ENCODE measurements at regions not wholly inside any gene's neighbourhood (a gene's known extent, or its start where the extent isn't known, plus 50 kb on each side); places are given as distances from the start of the nearest gene placed in this dataset.

GRCh38 chr11:31875866-31876560, 64.9 kb upstream of the PAX6 start:
- Histone ChIP-seq H3K4me1 (ENCODE audit: insufficient read depth, low read length, poor library complexity, severe bottlenecking) (no peaks in the 10 kb centered on the region), H3K4me3 (ENCODE audit: low read depth, low read length, poor library complexity, severe bottlenecking) (no peak overlapping the region), H3K9me3 (ENCODE audit: low read depth, low read length, poor library complexity, severe bottlenecking) (no peaks in the 10 kb centered on the region), H3K36me3 (ENCODE audit: insufficient read depth, low read length, poor library complexity, severe bottlenecking) (no peaks in the 10 kb centered on the region), H3K27ac (ENCODE audit: low read depth, low read length, poor library complexity, severe bottlenecking) (no peak overlapping the region), H3K27me3 (replicated peaks; ENCODE audit: insufficient read depth, low read depth, low read length, poor library complexity) (peaks cover 82% of the 10 kb centered on the region)
- POLR2A ChIA-PET (ENCODE audit: low non-redundant PET), result no interaction called here
- no peak for DNase-seq (ENCODE audit: low spot score)
- intact Hi-C loops (cut with micrococcal nuclease; ENCODE audit: unreplicated experiment), result loop anchor here (10.0 kb wide), 1 partner anchor 299 kb away; no protein-coding TSS in a partner anchor
- TF ChIP-seq CTCF (conservative IDR thresholded peaks at IDR 0.05; ENCODE audit: low read depth, low read length), result no peak
- no TSS peak for BruUV-seq (replicated peaks)
- CTCF ChIA-PET, result no interaction called here

DNA sequence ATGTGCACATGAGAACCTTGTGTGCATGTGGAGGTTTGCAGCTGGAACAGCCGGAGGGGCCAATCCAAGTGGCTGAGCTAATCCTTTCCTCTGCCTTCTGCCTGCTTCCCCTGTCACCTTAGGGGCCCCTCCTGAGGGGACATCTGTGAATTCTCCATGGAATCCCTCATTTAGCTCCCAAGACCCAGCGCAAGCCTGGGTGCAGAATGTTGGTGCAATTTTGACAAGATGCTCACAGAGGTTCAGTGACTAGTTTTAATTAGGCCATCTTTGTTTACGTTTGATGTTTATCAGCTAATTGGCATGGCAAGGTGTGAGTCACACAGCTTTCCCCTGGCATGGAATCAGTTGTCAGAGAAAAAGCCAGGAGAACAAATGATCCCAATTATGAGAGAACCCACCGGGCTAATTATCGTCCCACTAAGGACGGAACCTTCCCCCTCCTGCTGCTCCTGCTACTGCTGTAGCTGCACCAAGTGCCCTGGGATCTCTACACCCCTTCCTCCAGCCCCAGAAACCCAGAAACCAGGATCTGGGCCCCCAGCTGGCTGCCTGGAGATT, 63.6 kb upstream of the PAX6 start:
- intact Hi-C loops (cut with micrococcal nuclease; ENCODE audit: unreplicated experiment), result loop anchor here (5.0 to 10.0 kb wide), 2 partner anchors 300 to 912 kb away; no protein-coding TSS in a partner anchor
- ChIA-PET POLR2A (ENCODE audit: low non-redundant PET) (no interaction called here), CTCF (no interaction called here)
- Histone ChIP-seq H3K27ac (ENCODE audit: low read depth, low read length, poor library complexity, severe bottlenecking) (no peak overlapping the region), H3K4me3 (ENCODE audit: low read depth, low read length, poor library complexity, severe bottlenecking) (no peak overlapping the region), H3K9me3 (ENCODE audit: low read depth, low read length, poor library complexity, severe bottlenecking) (no peaks in the 10 kb centered on the region), H3K27me3 (replicated peaks; ENCODE audit: insufficient read depth, low read depth, low read length, poor library complexity) (peaks cover 79% of the 10 kb centered on the region), H3K4me1 (ENCODE audit: insufficient read depth, low read length, poor library complexity, severe bottlenecking) (no peaks in the 10 kb centered on the region), H3K36me3 (ENCODE audit: insufficient read depth, low read length, poor library complexity, severe bottlenecking) (no peaks in the 10 kb centered on the region)
- TF ChIP-seq EZH2 (IDR thresholded peaks at IDR 0.05; ENCODE audit: borderline replicate concordance, low read depth, low read length, poor library complexity, severe bottlenecking), result no peak
- TF ChIP-seq CTCF (conservative IDR thresholded peaks at IDR 0.05; ENCODE audit: low read depth, low read length), result no peak
- no peak for DNase-seq (ENCODE audit: low spot score)
- BruUV-seq (replicated peaks), result no TSS peak

GRCh38 chr11:31873124-31873523, 62.0 kb upstream of the PAX6 start:
- DNase-seq (ENCODE audit: low spot score), result no peak
- ChIA-PET CTCF (interaction anchor here (3.1 kb wide), 1 partner anchor 766 kb away, joined by 24 read pairs; no protein-coding TSS in a partner anchor), POLR2A (ENCODE audit: low non-redundant PET) (no interaction called here)
- peaks cover 82% of the 10 kb centered on the region for H3K27me3 ChIP-seq (replicated peaks; ENCODE audit: insufficient read depth, low read depth, low read length, poor library complexity)
- TF ChIP-seq EZH2 (IDR thresholded peaks at IDR 0.05; ENCODE audit: borderline replicate concordance, low read depth, low read length, poor library complexity, severe bottlenecking) (no peak), CTCF (conservative IDR thresholded peaks at IDR 0.05; ENCODE audit: low read depth, low read length) (no peak)
- H3K4me3 ChIP-seq (ENCODE audit: low read depth, low read length, poor library complexity, severe bottlenecking), result no peak overlapping the region
- BruUV-seq (replicated peaks), result no TSS peak
- intact Hi-C loops (cut with micrococcal nuclease; ENCODE audit: unreplicated experiment), result loop anchor here (5.0 to 10.0 kb wide), 2 partner anchors 302 to 911 kb away; no protein-coding TSS in a partner anchor
- no peaks in the 10 kb centered on the region for H3K36me3 ChIP-seq (ENCODE audit: insufficient read depth, low read length, poor library complexity, severe bottlenecking)
- H3K27ac ChIP-seq (ENCODE audit: low read depth, low read length, poor library complexity, severe bottlenecking), result no peak overlapping the region
- no peaks in the 10 kb centered on the region for H3K4me1 ChIP-seq (ENCODE audit: insufficient read depth, low read length, poor library complexity, severe bottlenecking)
- H3K9me3 ChIP-seq (ENCODE audit: low read depth, low read length, poor library complexity, severe bottlenecking), result no peaks in the 10 kb centered on the region

All from A673 (cell line).